ENCODE measurements at regions not wholly inside any gene's neighbourhood (a gene's known extent, or its start where the extent isn't known, plus 50 kb on each side); places are given as distances from the start of the nearest gene placed in this dataset.

GRCh38 chr1:230591678-230592077, 50.6 kb upstream of the COG2 start:
- Histone ChIP-seq H3K36me3 (ENCODE audit: control insufficient read depth in 2 of 3, insufficient read depth in 3 of 3, low read length in 3 of 3) (no peaks in the 10 kb centered on the region), H3K9me3 (ENCODE audit: control insufficient read depth in 2 of 3, insufficient read depth in 1 of 3, low read length in 3 of 3) (no peaks in the 10 kb centered on the region), H3K4me3 (ENCODE audit: low read length in 3 of 3) (no peak overlapping the region), H3K27me3 (ENCODE audit: control insufficient read depth, insufficient read depth, low read length) (no peaks in the 10 kb centered on the region), H3K4me1 (ENCODE audit: control insufficient read depth in 2 of 3, insufficient read depth in 2 of 3, low read depth in 1 of 3, low read length in 3 of 3) (no peaks in the 10 kb centered on the region), H3K27ac (ENCODE audit: low read depth in 2 of 2, low read length in 2 of 2) (no peak overlapping the region), H3K9ac (ENCODE audit: low read length in 3 of 3) (no peak overlapping the region)
- no peak for FAIRE-seq
- DNase-seq, result no peak
- no peak for TF ChIP-seq CTCF (IDR thresholded peaks at IDR 0.05; ENCODE audit: borderline replicate concordance, extremely low read depth, insufficient read depth)
- intact Hi-C loops (cut with DNase I), result no loop called here

- H3K27ac ChIP-seq (ENCODE audit: low read depth in 2 of 2, low read length in 2 of 2), result no peak overlapping the region
- no peak overlapping the region for H3K4me3 ChIP-seq (ENCODE audit: low read length in 3 of 3)
- intact Hi-C loops (cut with DNase I), result no loop called here
- no peaks in the 10 kb centered on the region for H3K36me3 ChIP-seq (ENCODE audit: control insufficient read depth in 2 of 3, insufficient read depth in 3 of 3, low read length in 3 of 3)
- H3K9ac ChIP-seq (ENCODE audit: low read length in 3 of 3), result no peak overlapping the region
- FAIRE-seq (no peak), DNase-seq (peak in 1 of 5 donors; percentile 34)
- no peaks in the 10 kb centered on the region for H3K9me3 ChIP-seq (ENCODE audit: control insufficient read depth in 2 of 3, insufficient read depth in 1 of 3, low read length in 3 of 3)
- no peaks in the 10 kb centered on the region for H3K4me1 ChIP-seq (ENCODE audit: control insufficient read depth in 2 of 3, insufficient read depth in 2 of 3, low read depth in 1 of 3, low read length in 3 of 3)
- no peak for TF ChIP-seq CTCF (IDR thresholded peaks at IDR 0.05; ENCODE audit: borderline replicate concordance, extremely low read depth, insufficient read depth)
- H3K27me3 ChIP-seq (ENCODE audit: control insufficient read depth, insufficient read depth, low read length), result no peaks in the 10 kb centered on the region
These were observed 52.3 kb upstream of the COG2 start for GRCh38 chr1:230589951-230590350.

- Histone ChIP-seq H3K9ac (ENCODE audit: low read length in 3 of 3) (no peak overlapping the region), H3K36me3 (ENCODE audit: control insufficient read depth in 2 of 3, insufficient read depth in 3 of 3, low read length in 3 of 3) (no peaks in the 10 kb centered on the region), H3K27me3 (ENCODE audit: control insufficient read depth, insufficient read depth, low read length) (no peaks in the 10 kb centered on the region), H3K9me3 (ENCODE audit: control insufficient read depth in 2 of 3, insufficient read depth in 1 of 3, low read length in 3 of 3) (no peaks in the 10 kb centered on the region), H3K4me1 (ENCODE audit: control insufficient read depth in 2 of 3, insufficient read depth in 2 of 3, low read depth in 1 of 3, low read length in 3 of 3) (no peaks in the 10 kb centered on the region), H3K4me3 (ENCODE audit: low read length in 3 of 3) (no peak overlapping the region), H3K27ac (ENCODE audit: low read depth in 2 of 2, low read length in 2 of 2) (no peak overlapping the region)
- DNase-seq (no peak), FAIRE-seq (no peak)
- intact Hi-C loops (cut with DNase I), result no loop called here
- TF ChIP-seq CTCF (IDR thresholded peaks at IDR 0.05; ENCODE audit: borderline replicate concordance, extremely low read depth, insufficient read depth), result no peak
These were observed 53.9 kb upstream of the COG2 start for GRCh38 chr1:230588323-230588746.

- H3K36me3 ChIP-seq (ENCODE audit: control insufficient read depth in 2 of 3, insufficient read depth in 3 of 3, low read length in 3 of 3), result no peaks in the 10 kb centered on the region
- H3K4me1 ChIP-seq (ENCODE audit: control insufficient read depth in 2 of 3, insufficient read depth in 2 of 3, low read depth in 1 of 3, low read length in 3 of 3), result no peaks in the 10 kb centered on the region
- intact Hi-C loops (cut with DNase I), result no loop called here
- H3K27ac ChIP-seq (ENCODE audit: low read depth in 2 of 2, low read length in 2 of 2), result no peak overlapping the region
- no peaks in the 10 kb centered on the region for H3K27me3 ChIP-seq (ENCODE audit: control insufficient read depth, insufficient read depth, low read length)
- FAIRE-seq (no peak), DNase-seq (no peak)
- H3K9ac ChIP-seq (ENCODE audit: low read length in 3 of 3), result no peak overlapping the region
- H3K9me3 ChIP-seq (ENCODE audit: control insufficient read depth in 2 of 3, insufficient read depth in 1 of 3, low read length in 3 of 3), result no peaks in the 10 kb centered on the region
- no peak overlapping the region for H3K4me3 ChIP-seq (ENCODE audit: low read length in 3 of 3)
- no peak for TF ChIP-seq CTCF (IDR thresholded peaks at IDR 0.05; ENCODE audit: borderline replicate concordance, extremely low read depth, insufficient read depth)
These were observed 55.2 kb upstream of the COG2 start for GRCh38 chr1:230587061-230587460.
